ENCODE measurements at regions not wholly inside any gene's neighbourhood (a gene's known extent, or its start where the extent isn't known, plus 50 kb on each side); places are given as distances from the start of the nearest gene placed in this dataset.

- TF ChIP-seq EZH2 (IDR thresholded peaks at IDR 0.05; ENCODE audit: borderline replicate concordance, low read depth, low read length, severe bottlenecking) (no peak), CTCF (IDR thresholded peaks at IDR 0.05; ENCODE audit: borderline replicate concordance, extremely low read depth, low read length, poor library complexity, severe bottlenecking) (no peak)
Measured at GRCh38 chr6:62942000-62942399, 269.3 kb upstream of the FKBP1C start.
